ENCODE measurements at regions not wholly inside any gene's neighbourhood (a gene's known extent, or its start where the extent isn't known, plus 50 kb on each side); places are given as distances from the start of the nearest gene placed in this dataset.

DNA sequence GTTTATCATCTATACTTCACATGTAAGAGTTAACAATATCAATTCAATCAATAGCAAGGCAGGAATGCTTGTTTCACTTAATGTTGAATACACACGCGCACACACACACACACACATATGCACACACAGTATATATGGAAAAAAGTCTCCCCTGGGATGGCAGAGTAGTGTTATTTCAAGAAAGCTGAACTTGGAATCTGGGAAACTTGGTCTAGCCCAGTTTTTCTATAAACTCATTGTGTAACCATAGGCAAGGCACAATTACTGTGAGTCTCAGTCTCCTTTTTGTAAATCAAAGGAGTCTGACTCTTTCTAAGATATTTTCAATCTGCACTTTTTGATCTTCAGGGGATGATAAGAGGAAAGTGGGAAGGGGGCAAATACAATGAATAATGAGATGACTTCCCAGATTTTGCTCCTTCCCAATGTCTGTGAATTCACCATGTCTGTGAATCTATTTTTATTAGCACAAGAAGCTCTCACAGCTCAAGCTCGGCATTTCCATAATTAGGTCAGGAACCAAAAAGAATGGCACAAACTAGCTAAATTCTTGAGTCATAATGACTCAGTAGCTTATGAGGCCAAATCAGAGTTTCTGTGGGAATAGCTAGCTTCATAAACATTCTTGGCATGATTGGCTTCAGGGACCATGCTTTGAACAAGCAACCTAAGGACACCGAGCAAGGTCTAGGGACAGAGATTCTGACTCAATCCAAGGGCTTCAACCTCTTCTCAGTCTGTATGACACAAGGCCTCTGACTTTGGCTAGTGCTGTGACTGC is 227.4 kb upstream of the DCBLD2 start:
- Histone ChIP-seq H3K4me2 (ENCODE audit: low read depth, low read length, poor library complexity, severe bottlenecking) (no peak overlapping the region), H3K27ac (ENCODE audit: low read depth, low read length) (no peak overlapping the region), H4K20me1 (ENCODE audit: low read depth, low read length) (no peaks in the 10 kb centered on the region), H3K4me3 (ENCODE audit: insufficient read depth, low read length, poor library complexity, severe bottlenecking) (no peak overlapping the region), H3K9me2 (replicated peaks; ENCODE audit: insufficient read depth, low read length) (no peaks in the 10 kb centered on the region), H3K79me2 (ENCODE audit: insufficient read depth, low read length) (no peaks in the 10 kb centered on the region), H3K27me3 (ENCODE audit: low read length) (no peaks in the 10 kb centered on the region), H3K9ac (ENCODE audit: low read length) (no peak overlapping the region), H3K9me3 (ENCODE audit: insufficient read depth, low read length) (no peaks in the 10 kb centered on the region), H3K36me3 (ENCODE audit: low read length) (no peaks in the 10 kb centered on the region), H2AFZ (ENCODE audit: low read depth, low read length, severe bottlenecking) (no peak overlapping the region), H3F3A (ENCODE audit: insufficient read depth) (no peaks in the 10 kb centered on the region)
- TF ChIP-seq, protein P1, sequence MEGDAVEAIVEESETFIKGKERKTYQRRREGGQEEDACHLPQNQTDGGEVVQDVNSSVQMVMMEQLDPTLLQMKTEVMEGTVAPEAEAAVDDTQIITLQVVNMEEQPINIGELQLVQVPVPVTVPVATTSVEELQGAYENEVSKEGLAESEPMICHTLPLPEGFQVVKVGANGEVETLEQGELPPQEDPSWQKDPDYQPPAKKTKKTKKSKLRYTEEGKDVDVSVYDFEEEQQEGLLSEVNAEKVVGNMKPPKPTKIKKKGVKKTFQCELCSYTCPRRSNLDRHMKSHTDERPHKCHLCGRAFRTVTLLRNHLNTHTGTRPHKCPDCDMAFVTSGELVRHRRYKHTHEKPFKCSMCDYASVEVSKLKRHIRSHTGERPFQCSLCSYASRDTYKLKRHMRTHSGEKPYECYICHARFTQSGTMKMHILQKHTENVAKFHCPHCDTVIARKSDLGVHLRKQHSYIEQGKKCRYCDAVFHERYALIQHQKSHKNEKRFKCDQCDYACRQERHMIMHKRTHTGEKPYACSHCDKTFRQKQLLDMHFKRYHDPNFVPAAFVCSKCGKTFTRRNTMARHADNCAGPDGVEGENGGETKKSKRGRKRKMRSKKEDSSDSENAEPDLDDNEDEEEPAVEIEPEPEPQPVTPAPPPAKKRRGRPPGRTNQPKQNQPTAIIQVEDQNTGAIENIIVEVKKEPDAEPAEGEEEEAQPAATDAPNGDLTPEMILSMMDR (IDR thresholded peaks at IDR 0.05; ENCODE audit: insufficient read depth, low read length, poor library complexity, severe bottlenecking), result no peak
- no peak for TF ChIP-seq EZH2phosphoT487 (conservative IDR thresholded peaks at IDR 0.05; ENCODE audit: low read length)

DNA sequence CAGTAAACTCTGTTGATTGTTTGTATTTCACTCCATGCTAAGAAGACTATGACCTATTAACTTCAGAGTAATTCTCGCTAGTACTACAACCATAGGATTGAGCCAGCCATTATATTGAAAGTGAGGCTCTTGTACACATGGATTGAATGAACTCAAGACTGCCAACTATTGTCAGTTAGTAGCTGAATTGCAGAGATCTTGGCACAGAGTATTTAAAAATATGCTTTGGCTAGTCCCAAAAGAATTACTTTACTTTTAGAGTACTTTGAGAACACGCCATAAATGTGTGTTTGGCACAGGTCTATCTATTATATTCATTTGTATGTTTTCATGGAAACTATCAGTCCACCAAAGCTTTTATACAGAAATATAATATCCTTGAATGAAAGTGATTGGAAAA is 226.7 kb upstream of the DCBLD2 start:
- H3K27ac ChIP-seq (ENCODE audit: low read depth, low read length), result no peak overlapping the region
- no peaks in the 10 kb centered on the region for H3K9me3 ChIP-seq (ENCODE audit: insufficient read depth, low read length)
- no peaks in the 10 kb centered on the region for H3K27me3 ChIP-seq (ENCODE audit: low read length)
- no peak for TF ChIP-seq EZH2phosphoT487 (conservative IDR thresholded peaks at IDR 0.05; ENCODE audit: low read length)
- TF ChIP-seq, protein P1 (IDR thresholded peaks at IDR 0.05; ENCODE audit: insufficient read depth, low read length, poor library complexity, severe bottlenecking), result no peak
- H3K9me2 ChIP-seq (replicated peaks; ENCODE audit: insufficient read depth, low read length), result no peaks in the 10 kb centered on the region
- H3K79me2 ChIP-seq (ENCODE audit: insufficient read depth, low read length), result no peaks in the 10 kb centered on the region
- H3K4me2 ChIP-seq (ENCODE audit: low read depth, low read length, poor library complexity, severe bottlenecking), result no peak overlapping the region
- H3F3A ChIP-seq (ENCODE audit: insufficient read depth), result no peaks in the 10 kb centered on the region
- H3K4me3 ChIP-seq (ENCODE audit: insufficient read depth, low read length, poor library complexity, severe bottlenecking), result no peak overlapping the region
- H4K20me1 ChIP-seq (ENCODE audit: low read depth, low read length), result no peaks in the 10 kb centered on the region
- H3K36me3 ChIP-seq (ENCODE audit: low read length), result no peaks in the 10 kb centered on the region
- no peak overlapping the region for H2AFZ ChIP-seq (ENCODE audit: low read depth, low read length, severe bottlenecking)
- H3K9ac ChIP-seq (ENCODE audit: low read length), result no peak overlapping the region

DNA sequence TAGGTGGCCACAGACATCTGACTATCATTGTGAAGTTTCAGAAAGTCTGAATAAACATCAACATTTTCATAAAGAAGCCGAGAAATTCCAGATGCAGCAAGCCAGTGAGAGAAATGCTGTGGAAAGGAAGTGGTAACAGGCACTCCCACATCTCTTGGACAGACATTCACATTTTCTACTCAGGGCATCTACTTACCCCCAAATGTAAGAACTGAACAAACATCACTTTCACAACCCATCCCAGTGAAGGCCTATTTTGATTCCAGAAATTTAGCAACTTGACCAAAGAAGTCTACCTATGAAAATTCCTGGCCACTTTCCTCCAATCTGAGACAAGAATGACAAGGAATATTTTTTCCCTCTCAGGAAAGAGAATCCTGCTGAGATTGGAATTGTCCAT is 224.8 kb upstream of the DCBLD2 start:
- Histone ChIP-seq H3K9ac (ENCODE audit: low read length) (no peak overlapping the region), H3K27me3 (ENCODE audit: low read length) (no peaks in the 10 kb centered on the region), H3K79me2 (ENCODE audit: insufficient read depth, low read length) (no peaks in the 10 kb centered on the region), H4K20me1 (ENCODE audit: low read depth, low read length) (no peaks in the 10 kb centered on the region), H3K4me3 (ENCODE audit: insufficient read depth, low read length, poor library complexity, severe bottlenecking) (no peak overlapping the region), H3K36me3 (ENCODE audit: low read length) (no peaks in the 10 kb centered on the region), H3K9me2 (replicated peaks; ENCODE audit: insufficient read depth, low read length) (no peaks in the 10 kb centered on the region), H2AFZ (ENCODE audit: low read depth, low read length, severe bottlenecking) (no peak overlapping the region), H3K4me2 (ENCODE audit: low read depth, low read length, poor library complexity, severe bottlenecking) (no peak overlapping the region), H3K9me3 (ENCODE audit: insufficient read depth, low read length) (no peaks in the 10 kb centered on the region), H3F3A (ENCODE audit: insufficient read depth) (no peaks in the 10 kb centered on the region), H3K27ac (ENCODE audit: low read depth, low read length) (no peak overlapping the region)
- TF ChIP-seq, protein P1 (IDR thresholded peaks at IDR 0.05; ENCODE audit: insufficient read depth, low read length, poor library complexity, severe bottlenecking), result no peak
- TF ChIP-seq EZH2phosphoT487 (conservative IDR thresholded peaks at IDR 0.05; ENCODE audit: low read length), result no peak

All from SU-DHL-6 (cell line).